HEK293 (cell line): ENCODE measurements at regions not wholly inside any gene's neighbourhood (a gene's known extent, or its start where the extent isn't known, plus 50 kb on each side); places are given as distances from the start of the nearest gene placed in this dataset.

Experiments used
- CTCF ChIA-PET: fragments of 350-600 bp; formaldehyde crosslinking; extraction: SDS; loops from one replicate; lab custom pipeline; 2021; ENCODE audit warnings: antibody characterized with exemption; lab: Yijun Ruan, JAX
- POLR2A ChIA-PET: fragments of 300-600 bp; formaldehyde crosslinking; extraction: SDS; loops from one replicate; lab custom pipeline; 2020; ENCODE audit warnings: antibody characterized with exemption, inconsistent platforms; lab: Yijun Ruan, JAX
- H3K27ac ChIP-seq: fragments of 200-500 bp; sonication (Bioruptor generic); 2 replicates; pipeline ENCODE4 v1.5.1; 2014; ENCODE audit warnings: low read depth, low read length, control low read depth, inconsistent platforms; ENCODE audit errors: extremely low read depth
- H3K36me3 ChIP-seq, 2 experiments: fragments of 200-500 bp in 1 of 2; sonication (Bioruptor generic) in 1 of 2; 1 replicate in 1 of 2; 2 replicates in 1 of 2; pipeline ENCODE4 v1.5.1; 2014 to 2017; ENCODE audit warnings: inconsistent platforms in 2 of 2, low read length in 2 of 2; ENCODE audit not compliant: control insufficient read depth in 2 of 2, insufficient read depth in 1 of 2
- H3K4me1 ChIP-seq: fragments of 200-500 bp; sonication (Bioruptor generic); 2 replicates; pipeline ENCODE4 v1.5.1; 2014; ENCODE audit warnings: mild to moderate bottlenecking, low read length, inconsistent platforms; ENCODE audit not compliant: control insufficient read depth, insufficient read depth
- H3K4me3 ChIP-seq: 2 replicates; pipeline ENCODE4 v1.5.1; 2011; ENCODE audit warnings: low read depth, mild to moderate bottlenecking, control low read depth, low read length, moderate library complexity
- H3K9me3 ChIP-seq: fragments of 200-500 bp; sonication (Bioruptor generic); 2 replicates; pipeline ENCODE4 v1.5.1; 2014; ENCODE audit warnings: low read depth, low read length, inconsistent platforms; ENCODE audit not compliant: control insufficient read depth, insufficient read depth
- BCL6B ChIP-seq: fragments of 450-650 bp; formaldehyde crosslinking; IDR thresholded peaks from 2 replicates; pipeline ENCODE4 v1.5.1; 2017; ENCODE audit warnings: missing biosample characterization, missing genetic modification characterization
- GFI1B ChIP-seq: fragments of 450-650 bp; formaldehyde crosslinking; IDR thresholded peaks from 2 replicates; pipeline ENCODE4 v1.5.1; 2016; ENCODE audit warnings: missing biosample characterization, missing genetic modification characterization
- GLIS2 ChIP-seq: fragments of 450-650 bp; formaldehyde crosslinking; IDR thresholded peaks from 2 replicates; pipeline ENCODE4 v1.5.1; 2016; ENCODE audit warnings: missing biosample characterization, missing genetic modification characterization
- HOXA7 ChIP-seq: sonication (generic); formaldehyde crosslinking; IDR thresholded peaks from 2 replicates; pipeline ENCODE4 v1.8.1; 2022; ENCODE audit warnings: missing genetic modification reagents, borderline replicate concordance
- KLF9 ChIP-seq: fragments of 450-650 bp; formaldehyde crosslinking; IDR thresholded peaks from 2 replicates; pipeline ENCODE4 v1.5.1; 2016; ENCODE audit warnings: missing biosample characterization, missing genetic modification characterization, low read depth
- PBX3 ChIP-seq: sonication (generic); formaldehyde crosslinking; IDR thresholded peaks from 2 replicates; pipeline ENCODE4 v1.8.1; 2022; ENCODE audit warnings: mild to moderate bottlenecking, moderate library complexity, missing genetic modification reagents
- TCF7L2 ChIP-seq: IDR thresholded peaks from 2 replicates; pipeline ENCODE4 v1.6.1; 2011; ENCODE audit warnings: low read depth, mild to moderate bottlenecking, inconsistent platforms, low read length, moderate library complexity, borderline replicate concordance
- YY2 ChIP-seq: fragments of 450-650 bp; formaldehyde crosslinking; IDR thresholded peaks from 2 replicates; pipeline ENCODE4 v1.5.1; 2016; ENCODE audit warnings: missing biosample characterization, missing genetic modification characterization
- ZBTB21 ChIP-seq: fragments of 450-650 bp; formaldehyde crosslinking; IDR thresholded peaks from 2 replicates; pipeline ENCODE4 v1.5.1; 2017; ENCODE audit warnings: missing biosample characterization, missing genetic modification characterization
- ZIC2 ChIP-seq: fragments of 450-650 bp; formaldehyde crosslinking; IDR thresholded peaks from 2 replicates; pipeline ENCODE4 v1.5.1; 2016; ENCODE audit warnings: missing biosample characterization, missing genetic modification characterization
- ZNF132 ChIP-seq: fragments of 450-650 bp; formaldehyde crosslinking; IDR thresholded peaks from 2 replicates; pipeline ENCODE4 v1.5.1; 2017; ENCODE audit warnings: missing biosample characterization, missing genetic modification characterization, borderline replicate concordance
- ZNF529 ChIP-seq: fragments of 450-650 bp; formaldehyde crosslinking; IDR thresholded peaks from 2 replicates; pipeline ENCODE4 v1.5.1; 2017; ENCODE audit warnings: missing genetic modification characterization, missing biosample characterization; ENCODE audit not compliant: insufficient replicate concordance
- ZNF585B ChIP-seq: fragments of 450-650 bp; formaldehyde crosslinking; IDR thresholded peaks from 2 replicates; pipeline ENCODE4 v1.5.1; 2016; ENCODE audit warnings: missing biosample characterization, missing genetic modification characterization
- ZNF670 ChIP-seq: fragments of 450-650 bp; formaldehyde crosslinking; IDR thresholded peaks from 2 replicates; pipeline ENCODE4 v1.5.1; 2016; ENCODE audit warnings: missing biosample characterization, missing genetic modification characterization, low read depth
- ZNF707 ChIP-seq: fragments of 450-650 bp; formaldehyde crosslinking; IDR thresholded peaks from 2 replicates; pipeline ENCODE4 v1.5.1; 2016; ENCODE audit warnings: missing biosample characterization, missing genetic modification characterization
- ZNF776 ChIP-seq: fragments of 450-650 bp; formaldehyde crosslinking; IDR thresholded peaks from 2 replicates; pipeline ENCODE4 v1.5.0; 2017; ENCODE audit warnings: missing biosample characterization, missing genetic modification characterization, borderline replicate concordance

- Histone ChIP-seq H3K27ac (peak overlapping the region; percentile 71; the same call in 1 of the 2 replicates), H3K4me3 (no peak overlapping the region), H3K4me1 (peaks cover 10% of the 10 kb centered on the region), H3K9me3 (no peaks in the 10 kb centered on the region), H3K36me3 (no peaks in the 10 kb centered on the region)
- TF ChIP-seq BCL6B: no peak
- peak; percentile 27; the same call in 1 of the 2 replicates for TF ChIP-seq GLIS2 (tag by site-specific recombination)
- no peak for TF ChIP-seq ZNF585B (tag by site-specific recombination)
- TF ChIP-seq TCF7L2: no peak
- no peak for TF ChIP-seq HOXA7 (CRISPR knock-in tag)
- ChIA-PET POLR2A (interaction anchor here (0.5 to 1.3 kb wide), 2 partner anchors 8 to 41 kb away, joined by 3 to 4 read pairs; no protein-coding TSS in a partner anchor), CTCF (interaction anchor here (0.6 to 0.8 kb wide), 2 partner anchors 112 to 125 kb away, joined by 3 to 4 read pairs; no protein-coding TSS in a partner anchor)
These were observed 70.8 kb upstream of the BCOR start for GRCh38 chrX:40168480-40169011.

- CTCF ChIA-PET: interaction anchor here (0.6 kb wide), 2 partner anchors 112 to 481 kb away, joined by 3 read pairs; no protein-coding TSS in a partner anchor
- H3K9me3 ChIP-seq: no peaks in the 10 kb centered on the region
- TF ChIP-seq ZNF529 (tag by site-specific recombination) (no peak), TCF7L2 (peak; percentile 41; the same call in 1 of the 2 replicates)
- TF ChIP-seq, all 188 proteins: peak for 1
- POLR2A ChIA-PET: interaction anchor here (0.5 to 1.3 kb wide), 2 partner anchors 9 to 42 kb away, joined by 3 to 4 read pairs; no protein-coding TSS in a partner anchor
- Histone ChIP-seq H3K4me1 (peaks cover 10% of the 10 kb centered on the region), H3K36me3 (no peaks in the 10 kb centered on the region), H3K27ac (no peak overlapping the region; the same call in 1 of the 2 replicates), H3K4me3 (no peak overlapping the region)
These were observed 70.2 kb upstream of the BCOR start for GRCh38 chrX:40167850-40168479.

GRCh38 chrX:40167233-40167849 is 69.6 kb upstream of the BCOR start:
- Histone ChIP-seq H3K4me3 (no peak overlapping the region), H3K27ac (no peak overlapping the region), H3K9me3 (no peaks in the 10 kb centered on the region), H3K4me1 (peaks cover 10% of the 10 kb centered on the region), H3K36me3 (no peaks in the 10 kb centered on the region)
- TF ChIP-seq KLF9 (tag by site-specific recombination): no peak
- no peak for TF ChIP-seq ZNF132
- no peak for TF ChIP-seq ZNF707 (tag by site-specific recombination)
- TF ChIP-seq YY2 (tag by site-specific recombination): no peak
- TF ChIP-seq PBX3 (CRISPR knock-in tag): no peak
- TF ChIP-seq ZIC2 (tag by site-specific recombination): no peak
- TF ChIP-seq ZNF776: no peak
- no peak for TF ChIP-seq GFI1B (tag by site-specific recombination)
- TF ChIP-seq ZBTB21 (tag by site-specific recombination): no peak
- TF ChIP-seq ZNF670 (tag by site-specific recombination): no peak
- ChIA-PET POLR2A (interaction anchor here (1.3 kb wide), 1 partner anchor 10 kb away, joined by 4 read pairs; no protein-coding TSS in a partner anchor), CTCF (interaction anchor here (0.6 kb wide), 1 partner anchor 480 kb away, joined by 3 read pairs; no protein-coding TSS in a partner anchor)
